Neural progenitor cell (in vitro differentiated cells): ENCODE measurements at regions not wholly inside any gene's neighbourhood (a gene's known extent, or its start where the extent isn't known, plus 50 kb on each side); places are given as distances from the start of the nearest gene placed in this dataset.

ENCODE experiments used
- DNase-seq: peaks from one replicate; pipeline ENCODE4 v3.0.0-alpha.2; 2016; ENCODE audit warnings: low spot score
- H2AFZ ChIP-seq: fragments of 200-600 bp; sonication (generic); replicated peaks from 2 replicates; pipeline ENCODE4 v1.6.1; 2016; ENCODE audit warnings: antibody characterized with exemption
- H3F3A ChIP-seq: fragments of 200-600 bp; sonication (generic); 2 replicates; pipeline ENCODE4 v1.6.1; 2016; ENCODE audit warnings: antibody characterized with exemption, low read depth
- H3K27ac ChIP-seq: fragments of 200-600 bp; sonication (generic); 2 replicates; pipeline ENCODE4 v1.5.1; 2016; ENCODE audit warnings: mild to moderate bottlenecking
- H3K27me3 ChIP-seq: fragments of 200-600 bp; sonication (generic); 2 replicates; pipeline ENCODE4 v1.6.1; 2016; ENCODE audit warnings: mild to moderate bottlenecking, moderate library complexity
- H3K36me3 ChIP-seq: fragments of 200-600 bp; sonication (generic); 2 replicates; pipeline ENCODE4 v1.5.1; 2016
- H3K4me1 ChIP-seq: fragments of 200-600 bp; sonication (generic); 2 replicates; pipeline ENCODE4 v1.6.1; 2016; ENCODE audit warnings: mixed run types
- H3K4me2 ChIP-seq: fragments of 200-600 bp; sonication (generic); 2 replicates; pipeline ENCODE4 v1.6.1; 2016
- H3K4me3 ChIP-seq: fragments of 200-600 bp; sonication (generic); 2 replicates; pipeline ENCODE4 v1.5.1; 2016
- H3K79me2 ChIP-seq: fragments of 200-600 bp; sonication (generic); 2 replicates; pipeline ENCODE4 v1.6.1; 2016; ENCODE audit warnings: low read depth
- H3K9ac ChIP-seq: fragments of 200-600 bp; sonication (generic); 2 replicates; pipeline ENCODE4 v1.6.1; 2016
- H3K9me3 ChIP-seq: fragments of 200-600 bp; sonication (generic); 2 replicates; pipeline ENCODE4 v1.5.1; 2016; ENCODE audit warnings: low read depth
- H4K20me1 ChIP-seq: fragments of 200-600 bp; sonication (generic); 2 replicates; pipeline ENCODE4 v1.6.1; 2016; ENCODE audit warnings: low read depth
- H3K27ac Mint-ChIP-seq: 3 replicates; pipeline ENCODE4 v1.8.0; 2021; ENCODE audit warnings: mixed read lengths
- H3K27me3 Mint-ChIP-seq: 2 replicates; pipeline ENCODE4 v1.8.0; 2022; ENCODE audit warnings: low read depth, mild to moderate bottlenecking, inconsistent platforms, moderate library complexity, mixed read lengths; ENCODE audit not compliant: insufficient read depth
- H3K36me3 Mint-ChIP-seq: 3 replicates; pipeline ENCODE4 v1.8.0; 2021; ENCODE audit warnings: mixed read lengths
- H3K4me1 Mint-ChIP-seq: 3 replicates; pipeline ENCODE4 v1.8.0; 2021; ENCODE audit warnings: mixed read lengths
- H3K4me3 Mint-ChIP-seq: 3 replicates; pipeline ENCODE4 v1.8.0; 2021; ENCODE audit warnings: mild to moderate bottlenecking, moderate library complexity, mixed read lengths
- H3K9me3 Mint-ChIP-seq: 3 replicates; pipeline ENCODE4 v1.8.0; 2020; ENCODE audit warnings: mixed read lengths
- CTCF ChIP-seq: fragments of 200-600 bp; sonication (generic); IDR thresholded peaks from 2 replicates; pipeline ENCODE4 v1.5.1; 2017; ENCODE audit warnings: antibody characterized with exemption, mild to moderate bottlenecking
- EZH2 ChIP-seq: fragments of 200-600 bp; sonication (generic); IDR thresholded peaks from 2 replicates; pipeline ENCODE4 v1.6.1; 2017; ENCODE audit warnings: antibody characterized with exemption, mild to moderate bottlenecking, moderate library complexity
- EZH2phosphoT487 ChIP-seq: fragments of 200-600 bp; sonication (generic); IDR thresholded peaks from 2 replicates; pipeline ENCODE4 v1.6.1; 2017; ENCODE audit warnings: antibody characterized with exemption

GRCh38 chr5:25029004-25029403, 384.2 kb upstream of the CDH10 start:
- no peak overlapping the region for H3K4me3 Mint-ChIP-seq
- H4K20me1 ChIP-seq: no peaks in the 10 kb centered on the region
- H3K4me1 Mint-ChIP-seq: no peaks in the 10 kb centered on the region
- no peaks in the 10 kb centered on the region for H3F3A ChIP-seq
- no peaks in the 10 kb centered on the region for H3K79me2 ChIP-seq
- H3K36me3 Mint-ChIP-seq: no peaks in the 10 kb centered on the region
- no peaks in the 10 kb centered on the region for H3K36me3 ChIP-seq
- no peaks in the 10 kb centered on the region for H3K27me3 ChIP-seq
- no peak for TF ChIP-seq CTCF
- H3K9me3 Mint-ChIP-seq: peaks cover 4% of the 10 kb centered on the region
- peak overlapping the region; percentile 47 for H3K27ac Mint-ChIP-seq
- H3K9ac ChIP-seq: no peak overlapping the region
- DNase-seq: no peak
- H3K4me1 ChIP-seq: no peaks in the 10 kb centered on the region
- no peaks in the 10 kb centered on the region for H3K9me3 ChIP-seq
- H3K27ac ChIP-seq: no peak overlapping the region
- H2AFZ ChIP-seq: no peak overlapping the region
- no peak overlapping the region for H3K4me3 ChIP-seq
- H3K4me2 ChIP-seq: no peak overlapping the region
- H3K27me3 Mint-ChIP-seq: peaks cover 2% of the 10 kb centered on the region

GRCh38 chr5:25027526-25027925, 382.7 kb upstream of the CDH10 start:
- no peak overlapping the region for H3K4me3 Mint-ChIP-seq

GRCh38 chr5:25027061-25027460, 382.3 kb upstream of the CDH10 start:
- Histone ChIP-seq H3K27ac (no peak overlapping the region), H3F3A (no peaks in the 10 kb centered on the region), H3K4me2 (no peak overlapping the region), H4K20me1 (no peaks in the 10 kb centered on the region), H3K4me1 (peaks cover 4% of the 10 kb centered on the region), H3K27me3 (no peaks in the 10 kb centered on the region), H3K9me3 (no peaks in the 10 kb centered on the region), H3K79me2 (no peaks in the 10 kb centered on the region), H3K9ac (no peak overlapping the region), H3K4me3 (no peak overlapping the region), H2AFZ (no peak overlapping the region), H3K36me3 (no peaks in the 10 kb centered on the region)
- H3K27me3 Mint-ChIP-seq: peaks cover 2% of the 10 kb centered on the region
- TF ChIP-seq CTCF (no peak), EZH2phosphoT487 (no peak)
- no peak overlapping the region for H3K27ac Mint-ChIP-seq
- H3K36me3 Mint-ChIP-seq: no peaks in the 10 kb centered on the region
- H3K9me3 Mint-ChIP-seq: peaks cover 4% of the 10 kb centered on the region
- peaks cover 14% of the 10 kb centered on the region for H3K4me1 Mint-ChIP-seq
- DNase-seq: no peak
- no peak overlapping the region for H3K4me3 Mint-ChIP-seq

More at GRCh38 chr5:25027526-25027925, 382.7 kb upstream of the CDH10 start:
- Histone ChIP-seq H2AFZ (no peak overlapping the region), H3K9ac (no peak overlapping the region), H3K4me2 (no peak overlapping the region), H3K9me3 (no peaks in the 10 kb centered on the region), H3K27ac (no peak overlapping the region), H3K4me1 (no peaks in the 10 kb centered on the region), H3K4me3 (no peak overlapping the region), H4K20me1 (no peaks in the 10 kb centered on the region), H3F3A (no peaks in the 10 kb centered on the region), H3K27me3 (no peaks in the 10 kb centered on the region), H3K79me2 (no peaks in the 10 kb centered on the region), H3K36me3 (no peaks in the 10 kb centered on the region)
- peaks cover 2% of the 10 kb centered on the region for H3K27me3 Mint-ChIP-seq
- peaks cover 9% of the 10 kb centered on the region for H3K4me1 Mint-ChIP-seq
- TF ChIP-seq CTCF (no peak), EZH2phosphoT487 (no peak), EZH2 (no peak)
- no peak overlapping the region for H3K27ac Mint-ChIP-seq
- no peaks in the 10 kb centered on the region for H3K36me3 Mint-ChIP-seq
- no peak for DNase-seq
- peaks cover 4% of the 10 kb centered on the region for H3K9me3 Mint-ChIP-seq

GRCh38 chr5:25025831-25026230, 381.1 kb upstream of the CDH10 start:
- Histone ChIP-seq H3K36me3 (no peaks in the 10 kb centered on the region), H4K20me1 (no peaks in the 10 kb centered on the region), H3K4me1 (peaks cover 16% of the 10 kb centered on the region), H3F3A (no peaks in the 10 kb centered on the region), H3K9ac (no peak overlapping the region), H3K4me2 (no peak overlapping the region), H3K27me3 (no peaks in the 10 kb centered on the region), H3K27ac (no peak overlapping the region), H3K79me2 (no peaks in the 10 kb centered on the region), H3K9me3 (no peaks in the 10 kb centered on the region), H2AFZ (no peak overlapping the region), H3K4me3 (no peak overlapping the region)
- Mint-ChIP-seq H3K27me3 (peaks cover 2% of the 10 kb centered on the region), H3K27ac (no peak overlapping the region), H3K36me3 (no peaks in the 10 kb centered on the region), H3K9me3 (peaks cover 4% of the 10 kb centered on the region), H3K4me1 (peaks cover 25% of the 10 kb centered on the region), H3K4me3 (no peak overlapping the region)
- TF ChIP-seq EZH2: no peak
- no peak for TF ChIP-seq CTCF
- TF ChIP-seq EZH2phosphoT487: no peak
- DNase-seq: no peak
